GM12878 (cell line): ENCODE measurements at regions not wholly inside any gene's neighbourhood (a gene's known extent, or its start where the extent isn't known, plus 50 kb on each side); places are given as distances from the start of the nearest gene placed in this dataset.

Source experiments
- ATAC-seq: fragments of 200-7000 bp; cut with Tn5 transposase; 3 replicates; pipeline ENCODE4 v1.9.1; 2020; ENCODE audit warnings: mild to moderate bottlenecking, moderate library complexity
- BruUV-seq: library from RNA; stranded (reverse); fragments of 400-500 nt; replicated peaks from 2 replicates; lab custom pipeline; 2021; lab: Mats Ljungman, UMichigan
- CTCF ChIA-PET: fragments of 300-600 bp; sonication (Branson Sonifier 250); formaldehyde crosslinking; extraction: SDS; loops from one replicate; lab custom pipeline; 2021; ENCODE audit warnings: inconsistent platforms; lab: Yijun Ruan, JAX
- POLR2A ChIA-PET: fragments of 350-600 bp; formaldehyde crosslinking; extraction: SDS; loops from one replicate; lab custom pipeline; 2021; ENCODE audit warnings: inconsistent platforms; lab: Charles Lee
- RAD21 ChIA-PET: fragments of 300-600 bp; sonication (Branson Sonifier 250); formaldehyde crosslinking; loops from one replicate; lab custom pipeline; 2023; ENCODE audit warnings: antibody characterized with exemption; ENCODE audit not compliant: unreplicated experiment; lab: Charles Lee
- SMC1A ChIA-PET: fragments of 300-600 bp; sonication (Branson Sonifier 250); formaldehyde crosslinking; loops from one replicate; lab custom pipeline; 2023; ENCODE audit not compliant: unreplicated experiment, uncharacterized antibody; lab: Charles Lee
- DNase-seq: peaks from one replicate; pipeline ENCODE4 v3.0.0-alpha.2; 2011; ENCODE audit warnings: low read depth, low spot score
- FAIRE-seq: peaks from 3 replicates; lab custom pipeline; 2011; peaks lifted over from hg19 to GRCh38; lab: Jason Lieb, UNC
- H2AFZ ChIP-seq: 2 replicates; pipeline ENCODE4 v1.6.0; 2011; ENCODE audit warnings: low read depth, low read length, control low read depth; ENCODE audit not compliant: control insufficient read depth
- H3K27ac ChIP-seq: 2 replicates; pipeline ENCODE4 v1.5.1; 2011; ENCODE audit warnings: control low read depth; ENCODE audit not compliant: control insufficient read depth, insufficient read depth
- H3K27me3 ChIP-seq, 2 experiments: replicated peaks in 1 of 2; 2 replicates each; pipeline versions ENCODE4 v1.6.0 to v1.6.1; 2011; ENCODE audit warnings: low read length in 1 of 2; ENCODE audit not compliant: control insufficient read depth in 2 of 2, insufficient read depth in 2 of 2
- H3K36me3 ChIP-seq, 2 experiments: 2 replicates each; pipeline ENCODE4 v1.5.1; 2011; ENCODE audit warnings: low read length in 1 of 2; ENCODE audit not compliant: control insufficient read depth in 2 of 2, insufficient read depth in 2 of 2
- H3K4me1 ChIP-seq: 2 replicates; pipeline ENCODE4 v1.6.1; 2011; ENCODE audit warnings: mild to moderate bottlenecking, low read length, moderate library complexity, mixed read lengths; ENCODE audit not compliant: control insufficient read depth, insufficient read depth
- H3K4me2 ChIP-seq: 2 replicates; pipeline ENCODE4 v1.6.0; 2011; ENCODE audit warnings: control low read depth; ENCODE audit not compliant: control insufficient read depth, insufficient read depth
- H3K4me3 ChIP-seq: fragments of 200-600 bp; sonication (generic); 2 replicates; pipeline ENCODE4 v1.5.1; 2016
- H3K79me2 ChIP-seq: 2 replicates; pipeline ENCODE4 v1.6.0; 2011; ENCODE audit warnings: low read length; ENCODE audit not compliant: control insufficient read depth, insufficient read depth
- H3K9ac ChIP-seq: 2 replicates; pipeline ENCODE4 v1.8.0; 2011; ENCODE audit warnings: low read length, control low read depth, mixed read lengths; ENCODE audit not compliant: control insufficient read depth, insufficient read depth
- H3K9me3 ChIP-seq: replicated peaks from 3 replicates; pipeline ENCODE4 v1.5.1; 2011; ENCODE audit warnings: mild to moderate bottlenecking, low read length; ENCODE audit not compliant: control insufficient read depth, insufficient read depth
- H4K20me1 ChIP-seq: 2 replicates; pipeline ENCODE4 v1.6.0; 2011; ENCODE audit not compliant: control insufficient read depth, insufficient read depth
- DPF2 ChIP-seq: fragments of 450-650 bp; IDR thresholded peaks from 2 replicates; pipeline ENCODE4 v1.6.1; 2017; ENCODE audit warnings: mild to moderate bottlenecking
- ESRRA ChIP-seq: IDR thresholded peaks from 2 replicates; pipeline ENCODE4 v1.6.1; 2012; ENCODE audit warnings: mild to moderate bottlenecking, low read length, improper control_type of control experiment
- EZH2 ChIP-seq: IDR thresholded peaks from 2 replicates; pipeline ENCODE4 v1.6.1; 2012; ENCODE audit warnings: low read depth, mild to moderate bottlenecking, control low read depth, inconsistent platforms, low read length, borderline replicate concordance; ENCODE audit not compliant: control insufficient read depth
- GABPA ChIP-seq: IDR thresholded peaks from 2 replicates; pipeline ENCODE4 v1.6.1; 2014; ENCODE audit warnings: antibody characterized with exemption, low read depth, mild to moderate bottlenecking, inconsistent platforms
- KLF5 ChIP-seq: fragments of 450-650 bp; IDR thresholded peaks from 2 replicates; pipeline ENCODE4 v1.6.1; 2014; ENCODE audit warnings: mild to moderate bottlenecking; ENCODE audit not compliant: partially characterized antibody
- MEF2B ChIP-seq: fragments of 450-650 bp; IDR thresholded peaks from 2 replicates; pipeline ENCODE4 v1.6.1; 2018; ENCODE audit warnings: mild to moderate bottlenecking, moderate library complexity; ENCODE audit not compliant: partially characterized antibody, poor library complexity, severe bottlenecking
- PAX8 ChIP-seq: fragments of 450-650 bp; IDR thresholded peaks from 2 replicates; pipeline ENCODE4 v1.6.1; 2017; ENCODE audit warnings: mild to moderate bottlenecking, moderate library complexity
- SRF ChIP-seq, 2 experiments: IDR thresholded peaks; 2 replicates each; pipeline ENCODE4 v1.6.1; 2011; ENCODE audit warnings: low read depth in 2 of 2, low read length in 2 of 2, mild to moderate bottlenecking in 1 of 2, moderate library complexity in 1 of 2
- TBL1XR1 ChIP-seq: IDR thresholded peaks from 2 replicates; pipeline ENCODE4 v1.6.1; 2012; ENCODE audit warnings: low read depth, low read length, improper control_type of control experiment
- TCF3 ChIP-seq: IDR thresholded peaks from 2 replicates; pipeline ENCODE4 v1.6.1; 2012; ENCODE audit warnings: low read depth, mild to moderate bottlenecking, low read length, borderline replicate concordance; ENCODE audit not compliant: insufficient read depth
- YBX1 ChIP-seq: fragments of 450-650 bp; IDR thresholded peaks from 2 replicates; pipeline ENCODE4 v1.6.1; 2016; ENCODE audit warnings: antibody characterized with exemption
- ZNF384 ChIP-seq: IDR thresholded peaks from 2 replicates; pipeline ENCODE4 v1.6.1; 2012; ENCODE audit warnings: low read depth, mild to moderate bottlenecking, low read length, improper control_type of control experiment, borderline replicate concordance
- WGBS: methylation state at CpG from one replicate; pipeline ENCODE4 v1.1.6; 2016; ENCODE audit warnings: low lambda C conversion rate; ENCODE audit not compliant: insufficient replicate concordance, insufficient coverage; ENCODE audit errors: missing lambda C conversion rate; 5-methylcytosine and 5-hydroxymethylcytosine counted together
- in situ Hi-C: fragments of 300-500 bp; cut with MboI; formaldehyde crosslinking; loops from 9 replicates; pipeline ENCODE4 v1.14.3; 2018; ENCODE audit warnings: mixed read lengths
- intact Hi-C: fragments of 100-400 bp; cut with micrococcal nuclease; formaldehyde crosslinking; loops from one replicate; pipeline ENCODE4 v1.14.2; 2022; ENCODE audit not compliant: unreplicated experiment
- TF ChIP-seq, protein P1 (sequence below): fragments of 450-650 bp; formaldehyde crosslinking; IDR thresholded peaks from 2 replicates; pipeline ENCODE4 v1.4.0; 2020; ENCODE audit warnings: mild to moderate bottlenecking, moderate library complexity
- TF ChIP-seq, protein P2 (sequence below): IDR thresholded peaks from 2 replicates; pipeline ENCODE4 v1.6.1; 2011; ENCODE audit warnings: low read depth, mild to moderate bottlenecking, low read length, moderate library complexity, borderline replicate concordance; ENCODE audit errors: extremely low read depth
- TF ChIP-seq, protein P3 (sequence below): fragments of 450-650 bp; IDR thresholded peaks from 2 replicates; pipeline ENCODE4 v1.6.1; 2017; ENCODE audit warnings: mild to moderate bottlenecking, moderate library complexity

DNA sequence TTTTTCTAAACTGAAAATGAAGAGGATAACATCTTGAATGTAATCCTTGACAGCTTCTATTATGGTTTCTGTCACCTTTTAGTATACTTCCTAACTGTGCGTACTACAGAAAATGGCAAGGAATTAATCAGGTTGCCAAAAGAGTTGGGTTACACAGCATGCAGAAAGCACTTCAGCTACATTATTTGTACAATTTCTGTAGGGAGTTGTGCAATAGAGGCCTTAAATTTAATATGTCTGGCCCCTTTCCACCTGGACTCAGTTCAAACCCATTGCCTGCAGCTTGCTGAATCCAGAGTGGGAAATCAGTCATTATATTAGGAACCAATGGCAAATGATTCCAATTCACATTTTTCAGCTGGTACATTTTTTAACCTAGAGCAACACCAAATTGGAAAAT lies 549.7 kb downstream of the CSNK1G3 start:
- H3K9ac ChIP-seq, result no peak overlapping the region
- POLR2A ChIA-PET, result no interaction called here
- H4K20me1 ChIP-seq, result no peaks in the 10 kb centered on the region
- H3K4me3 ChIP-seq, result no peak overlapping the region
- no TSS peak for BruUV-seq
- H3K27me3 ChIP-seq, result no peaks in the 10 kb centered on the region
- H3K9me3 ChIP-seq, result no peaks in the 10 kb centered on the region; the same call in 2 of the 3 replicates
- intact Hi-C loops (no loop called here), in situ Hi-C loops (no loop called here)
- no peaks in the 10 kb centered on the region for H3K36me3 ChIP-seq
- FAIRE-seq, result no peak
- WGBS, result 100% methylated on average over 1 of the region's 1 CpG
- no peak for ATAC-seq
- no peak for DNase-seq
- RAD21 ChIA-PET, result no interaction called here
- no peak overlapping the region for H3K4me2 ChIP-seq
- TF ChIP-seq MEF2B (no peak), ESRRA (no peak), TCF3 (no peak), ZNF384 (no peak), YBX1 (no peak), GABPA (no peak), DPF2 (no peak), PAX8 (no peak), SRF (IDR thresholded peaks at IDR 0.05; ENCODE audit: low read depth in 2 of 2, low read length in 2 of 2) (no peak), KLF5 (no peak), EZH2 (no peak), TBL1XR1 (no peak)
- TF ChIP-seq, protein P1, sequence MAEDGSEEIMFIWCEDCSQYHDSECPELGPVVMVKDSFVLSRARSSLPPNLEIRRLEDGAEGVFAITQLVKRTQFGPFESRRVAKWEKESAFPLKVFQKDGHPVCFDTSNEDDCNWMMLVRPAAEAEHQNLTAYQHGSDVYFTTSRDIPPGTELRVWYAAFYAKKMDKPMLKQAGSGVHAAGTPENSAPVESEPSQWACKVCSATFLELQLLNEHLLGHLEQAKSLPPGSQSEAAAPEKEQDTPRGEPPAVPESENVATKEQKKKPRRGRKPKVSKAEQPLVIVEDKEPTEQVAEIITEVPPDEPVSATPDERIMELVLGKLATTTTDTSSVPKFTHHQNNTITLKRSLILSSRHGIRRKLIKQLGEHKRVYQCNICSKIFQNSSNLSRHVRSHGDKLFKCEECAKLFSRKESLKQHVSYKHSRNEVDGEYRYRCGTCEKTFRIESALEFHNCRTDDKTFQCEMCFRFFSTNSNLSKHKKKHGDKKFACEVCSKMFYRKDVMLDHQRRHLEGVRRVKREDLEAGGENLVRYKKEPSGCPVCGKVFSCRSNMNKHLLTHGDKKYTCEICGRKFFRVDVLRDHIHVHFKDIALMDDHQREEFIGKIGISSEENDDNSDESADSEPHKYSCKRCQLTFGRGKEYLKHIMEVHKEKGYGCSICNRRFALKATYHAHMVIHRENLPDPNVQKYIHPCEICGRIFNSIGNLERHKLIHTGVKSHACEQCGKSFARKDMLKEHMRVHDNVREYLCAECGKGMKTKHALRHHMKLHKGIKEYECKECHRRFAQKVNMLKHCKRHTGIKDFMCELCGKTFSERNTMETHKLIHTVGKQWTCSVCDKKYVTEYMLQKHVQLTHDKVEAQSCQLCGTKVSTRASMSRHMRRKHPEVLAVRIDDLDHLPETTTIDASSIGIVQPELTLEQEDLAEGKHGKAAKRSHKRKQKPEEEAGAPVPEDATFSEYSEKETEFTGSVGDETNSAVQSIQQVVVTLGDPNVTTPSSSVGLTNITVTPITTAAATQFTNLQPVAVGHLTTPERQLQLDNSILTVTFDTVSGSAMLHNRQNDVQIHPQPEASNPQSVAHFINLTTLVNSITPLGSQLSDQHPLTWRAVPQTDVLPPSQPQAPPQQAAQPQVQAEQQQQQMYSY (CRISPR knock-in tag), result no peak
- TF ChIP-seq, protein P2, sequence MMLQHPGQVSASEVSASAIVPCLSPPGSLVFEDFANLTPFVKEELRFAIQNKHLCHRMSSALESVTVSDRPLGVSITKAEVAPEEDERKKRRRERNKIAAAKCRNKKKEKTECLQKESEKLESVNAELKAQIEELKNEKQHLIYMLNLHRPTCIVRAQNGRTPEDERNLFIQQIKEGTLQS, result no peak
- TF ChIP-seq, protein P3, sequence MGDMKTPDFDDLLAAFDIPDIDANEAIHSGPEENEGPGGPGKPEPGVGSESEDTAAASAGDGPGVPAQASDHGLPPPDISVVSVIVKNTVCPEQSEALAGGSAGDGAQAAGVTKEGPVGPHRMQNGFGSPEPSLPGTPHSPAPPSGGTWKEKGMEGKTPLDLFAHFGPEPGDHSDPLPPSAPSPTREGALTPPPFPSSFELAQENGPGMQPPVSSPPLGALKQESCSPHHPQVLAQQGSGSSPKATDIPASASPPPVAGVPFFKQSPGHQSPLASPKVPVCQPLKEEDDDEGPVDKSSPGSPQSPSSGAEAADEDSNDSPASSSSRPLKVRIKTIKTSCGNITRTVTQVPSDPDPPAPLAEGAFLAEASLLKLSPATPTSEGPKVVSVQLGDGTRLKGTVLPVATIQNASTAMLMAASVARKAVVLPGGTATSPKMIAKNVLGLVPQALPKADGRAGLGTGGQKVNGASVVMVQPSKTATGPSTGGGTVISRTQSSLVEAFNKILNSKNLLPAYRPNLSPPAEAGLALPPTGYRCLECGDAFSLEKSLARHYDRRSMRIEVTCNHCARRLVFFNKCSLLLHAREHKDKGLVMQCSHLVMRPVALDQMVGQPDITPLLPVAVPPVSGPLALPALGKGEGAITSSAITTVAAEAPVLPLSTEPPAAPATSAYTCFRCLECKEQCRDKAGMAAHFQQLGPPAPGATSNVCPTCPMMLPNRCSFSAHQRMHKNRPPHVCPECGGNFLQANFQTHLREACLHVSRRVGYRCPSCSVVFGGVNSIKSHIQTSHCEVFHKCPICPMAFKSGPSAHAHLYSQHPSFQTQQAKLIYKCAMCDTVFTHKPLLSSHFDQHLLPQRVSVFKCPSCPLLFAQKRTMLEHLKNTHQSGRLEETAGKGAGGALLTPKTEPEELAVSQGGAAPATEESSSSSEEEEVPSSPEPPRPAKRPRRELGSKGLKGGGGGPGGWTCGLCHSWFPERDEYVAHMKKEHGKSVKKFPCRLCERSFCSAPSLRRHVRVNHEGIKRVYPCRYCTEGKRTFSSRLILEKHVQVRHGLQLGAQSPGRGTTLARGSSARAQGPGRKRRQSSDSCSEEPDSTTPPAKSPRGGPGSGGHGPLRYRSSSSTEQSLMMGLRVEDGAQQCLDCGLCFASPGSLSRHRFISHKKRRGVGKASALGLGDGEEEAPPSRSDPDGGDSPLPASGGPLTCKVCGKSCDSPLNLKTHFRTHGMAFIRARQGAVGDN, result no peak
- H3K79me2 ChIP-seq, result no peaks in the 10 kb centered on the region
- CTCF ChIA-PET, result no interaction called here
- peaks cover 12% of the 10 kb centered on the region for H3K4me1 ChIP-seq
- H3K27ac ChIP-seq, result no peak overlapping the region
- SMC1A ChIA-PET, result no interaction called here
- H2AFZ ChIP-seq, result no peak overlapping the region
